ENCODE measurements at regions not wholly inside any gene's neighbourhood (a gene's known extent, or its start where the extent isn't known, plus 50 kb on each side); places are given as distances from the start of the nearest gene placed in this dataset.
"Not testable (repeated sequence)": the region's sequence is repeated elsewhere in the genome, so short reads cannot be mapped to it uniquely, and the experiment has no call there.

DNA sequence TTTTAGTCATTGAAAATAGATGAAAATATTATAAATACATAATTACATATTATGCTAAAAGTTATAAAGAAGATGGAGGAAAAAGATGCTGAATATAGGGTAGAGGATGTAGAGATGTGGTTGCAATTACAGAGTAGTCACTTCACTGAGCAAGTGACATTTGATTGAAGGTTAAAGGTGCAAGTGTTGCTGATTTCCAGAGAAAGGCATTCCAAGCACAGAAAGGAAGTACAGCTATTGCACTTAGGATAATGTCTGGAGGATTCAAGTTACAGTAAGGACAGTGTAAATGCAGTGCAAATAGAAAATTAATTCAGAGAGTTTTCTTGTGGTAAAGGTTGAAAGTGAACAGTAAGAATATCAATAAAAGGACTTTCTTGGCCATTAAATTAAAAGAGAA is 1721.8 kb downstream of the PCDH9 start:
- no peak for DNase-seq (ENCODE audit: low read depth, low spot score)
- no peaks in the 10 kb centered on the region for H3K27me3 ChIP-seq (ENCODE audit: insufficient read depth, insufficient read length)
- no peak overlapping the region for H3K9ac ChIP-seq (ENCODE audit: insufficient read length, low read depth)
- no peaks in the 10 kb centered on the region for H3K9me3 ChIP-seq (ENCODE audit: insufficient read depth, low read length)
- no peaks in the 10 kb centered on the region for H3K36me3 ChIP-seq (ENCODE audit: insufficient read depth, insufficient read length, low read length)
- no peaks in the 10 kb centered on the region for H3K4me1 ChIP-seq (ENCODE audit: insufficient read depth, insufficient read length)
- TF ChIP-seq SUZ12 (IDR thresholded peaks at IDR 0.05; ENCODE audit: extremely low read depth, insufficient read depth, insufficient read length), result no peak
- no peak for TF ChIP-seq YY1 (IDR thresholded peaks at IDR 0.05; ENCODE audit: insufficient read depth, insufficient read length)
- no peak for TF ChIP-seq ZNF274 (IDR thresholded peaks at IDR 0.05; ENCODE audit: low read depth, low read length)
- no peak overlapping the region for H3K4me3 ChIP-seq (ENCODE audit: insufficient read length, low read depth)

DNA sequence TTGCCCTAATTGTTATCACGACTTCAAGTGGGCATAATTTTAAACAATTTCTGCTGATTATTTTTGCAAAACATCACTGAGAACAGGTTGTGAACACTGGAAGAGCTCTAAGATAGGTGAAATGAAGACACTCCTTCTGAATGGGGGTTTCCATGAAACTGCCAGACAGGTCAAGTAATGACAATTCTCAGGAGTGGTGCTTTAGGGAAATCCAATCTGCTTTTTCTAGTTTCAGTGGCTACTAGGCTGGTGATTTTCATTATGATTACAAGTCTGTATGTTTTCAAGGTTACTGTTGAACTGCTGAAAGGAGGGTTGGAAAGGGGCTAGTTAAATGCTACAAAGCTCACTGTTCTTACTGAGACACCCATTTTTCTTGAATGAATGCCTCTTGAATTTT is 1724.2 kb downstream of the PCDH9 start:
- H3K27me3 ChIP-seq (ENCODE audit: insufficient read depth, insufficient read length), result no peaks in the 10 kb centered on the region
- H3K4me1 ChIP-seq (ENCODE audit: insufficient read depth, insufficient read length), result no peaks in the 10 kb centered on the region
- H3K9me3 ChIP-seq (ENCODE audit: insufficient read depth, low read length), result no peaks in the 10 kb centered on the region
- no peak for DNase-seq (ENCODE audit: low read depth, low spot score)
- no peak overlapping the region for H3K9ac ChIP-seq (ENCODE audit: insufficient read length, low read depth)
- no peaks in the 10 kb centered on the region for H3K36me3 ChIP-seq (ENCODE audit: insufficient read depth, insufficient read length, low read length)
- TF ChIP-seq SUZ12 (IDR thresholded peaks at IDR 0.05; ENCODE audit: extremely low read depth, insufficient read depth, insufficient read length), result no peak
- TF ChIP-seq YY1 (IDR thresholded peaks at IDR 0.05; ENCODE audit: insufficient read depth, insufficient read length), result no peak
- TF ChIP-seq ZNF274 (IDR thresholded peaks at IDR 0.05; ENCODE audit: low read depth, low read length), result no peak
- H3K4me3 ChIP-seq (ENCODE audit: insufficient read length, low read depth), result no peak overlapping the region

DNA sequence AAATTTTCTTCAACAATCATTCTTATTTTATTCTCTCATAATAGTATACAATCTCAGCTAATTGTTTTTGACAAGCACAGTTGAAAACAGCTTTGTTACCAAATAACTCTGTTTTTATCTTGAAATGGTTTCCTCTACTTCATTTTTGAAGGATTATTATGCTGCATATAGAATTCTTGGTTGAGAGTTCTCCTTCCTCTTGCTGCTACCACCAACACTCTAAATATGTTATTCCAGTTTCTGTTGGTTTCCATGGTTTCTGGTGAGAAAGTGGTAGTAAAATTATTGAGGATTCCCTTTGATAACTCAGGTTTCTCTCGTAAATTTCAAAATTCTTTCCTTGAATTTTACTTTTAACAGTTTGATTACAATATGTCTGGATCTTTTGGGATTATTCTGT is 1725.9 kb downstream of the PCDH9 start:
- H3K9ac ChIP-seq (ENCODE audit: insufficient read length, low read depth), result no peak overlapping the region
- no peaks in the 10 kb centered on the region for H3K9me3 ChIP-seq (ENCODE audit: insufficient read depth, low read length)
- TF ChIP-seq ZNF274 (IDR thresholded peaks at IDR 0.05; ENCODE audit: low read depth, low read length), result no peak
- TF ChIP-seq YY1 (IDR thresholded peaks at IDR 0.05; ENCODE audit: insufficient read depth, insufficient read length), result no peak
- TF ChIP-seq SUZ12 (IDR thresholded peaks at IDR 0.05; ENCODE audit: extremely low read depth, insufficient read depth, insufficient read length), result no peak
- DNase-seq (ENCODE audit: low read depth, low spot score), result no peak
- H3K4me3 ChIP-seq (ENCODE audit: insufficient read length, low read depth), result no peak overlapping the region
- H3K27me3 ChIP-seq (ENCODE audit: insufficient read depth, insufficient read length), result no peaks in the 10 kb centered on the region
- H3K36me3 ChIP-seq (ENCODE audit: insufficient read depth, insufficient read length, low read length), result no peaks in the 10 kb centered on the region
- no peaks in the 10 kb centered on the region for H3K4me1 ChIP-seq (ENCODE audit: insufficient read depth, insufficient read length)

DNA sequence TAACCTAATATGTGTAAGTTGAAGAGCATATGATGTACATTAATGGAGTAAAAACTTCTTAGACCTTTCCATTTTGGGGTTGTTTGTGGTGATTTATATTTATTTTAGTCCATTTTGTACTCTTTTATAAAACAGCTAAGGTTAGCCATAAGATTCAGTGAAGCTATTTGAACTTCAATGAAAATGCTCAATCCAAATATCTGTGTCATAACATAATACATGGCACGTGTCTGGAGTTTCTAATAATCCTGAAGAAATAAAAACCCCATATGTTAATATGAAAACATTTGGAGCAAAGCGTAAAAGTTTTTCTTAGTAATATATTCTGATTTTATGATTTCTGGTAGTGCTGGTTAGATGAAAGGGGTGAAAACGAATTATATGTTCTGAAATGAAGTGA is 1729.7 kb downstream of the PCDH9 start:
- DNase-seq (ENCODE audit: low read depth, low spot score), result no peak
- H3K9me3 ChIP-seq (ENCODE audit: insufficient read depth, low read length), result no peaks in the 10 kb centered on the region
- no peaks in the 10 kb centered on the region for H3K36me3 ChIP-seq (ENCODE audit: insufficient read depth, insufficient read length, low read length)
- no peak overlapping the region for H3K9ac ChIP-seq (ENCODE audit: insufficient read length, low read depth)
- no peaks in the 10 kb centered on the region for H3K27me3 ChIP-seq (ENCODE audit: insufficient read depth, insufficient read length)
- TF ChIP-seq ZNF274 (IDR thresholded peaks at IDR 0.05; ENCODE audit: low read depth, low read length), result no peak
- TF ChIP-seq YY1 (IDR thresholded peaks at IDR 0.05; ENCODE audit: insufficient read depth, insufficient read length), result no peak
- TF ChIP-seq SUZ12 (IDR thresholded peaks at IDR 0.05; ENCODE audit: extremely low read depth, insufficient read depth, insufficient read length), result no peak
- H3K4me1 ChIP-seq (ENCODE audit: insufficient read depth, insufficient read length), result no peaks in the 10 kb centered on the region
- no peak overlapping the region for H3K4me3 ChIP-seq (ENCODE audit: insufficient read length, low read depth)

DNA sequence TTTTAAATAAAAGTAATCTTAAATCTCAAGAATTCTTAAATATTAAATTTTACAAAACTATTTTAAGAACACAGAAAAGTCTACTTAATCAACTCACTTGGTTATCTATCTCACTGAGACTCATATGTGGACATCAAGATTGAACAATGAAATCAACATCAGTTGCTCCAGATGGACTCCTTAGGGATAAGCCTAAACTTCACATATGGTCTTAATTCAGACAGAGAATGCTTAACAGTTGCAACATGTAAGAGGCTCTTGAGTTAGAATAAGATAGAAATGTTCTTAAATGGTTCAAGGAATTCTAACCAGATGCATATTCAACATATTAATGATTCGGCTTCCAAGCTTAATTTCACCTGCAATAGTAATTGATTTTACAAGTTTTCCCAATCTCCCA is 1730.9 kb downstream of the PCDH9 start:
- Histone ChIP-seq H3K4me1 (ENCODE audit: insufficient read depth, insufficient read length) (no peaks in the 10 kb centered on the region), H3K4me3 (ENCODE audit: insufficient read length, low read depth) (no peak overlapping the region), H3K9ac (ENCODE audit: insufficient read length, low read depth) (no peak overlapping the region), H3K36me3 (ENCODE audit: insufficient read depth, insufficient read length, low read length) (no peaks in the 10 kb centered on the region), H3K27me3 (ENCODE audit: insufficient read depth, insufficient read length) (no peaks in the 10 kb centered on the region), H3K9me3 (ENCODE audit: insufficient read depth, low read length) (no peaks in the 10 kb centered on the region)
- TF ChIP-seq SUZ12 (IDR thresholded peaks at IDR 0.05; ENCODE audit: extremely low read depth, insufficient read depth, insufficient read length) (no peak), ZNF274 (IDR thresholded peaks at IDR 0.05; ENCODE audit: low read depth, low read length) (no peak), YY1 (IDR thresholded peaks at IDR 0.05; ENCODE audit: insufficient read depth, insufficient read length) (no peak)
- DNase-seq (ENCODE audit: low read depth, low spot score), result no peak

DNA sequence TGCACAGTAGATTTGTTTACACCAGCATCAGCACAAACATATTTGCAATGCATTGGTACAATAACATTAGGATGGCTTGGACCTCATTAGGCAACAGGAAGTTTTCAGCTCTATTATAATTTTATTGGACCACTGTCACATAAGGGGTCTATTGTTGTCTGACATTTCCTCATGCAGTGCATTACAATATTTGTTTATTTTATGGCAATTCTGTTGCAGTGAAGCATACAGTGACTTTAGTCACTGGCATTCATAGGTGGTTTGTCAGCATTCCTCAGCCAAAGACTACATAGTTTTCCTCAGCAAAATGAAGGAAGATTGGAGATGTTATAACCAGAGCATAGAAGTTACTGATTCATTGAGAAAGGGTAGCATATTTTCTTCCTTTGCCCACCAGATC is 1732.9 kb downstream of the PCDH9 start:
- no peak for DNase-seq (ENCODE audit: low read depth, low spot score)
- Histone ChIP-seq H3K9ac (ENCODE audit: insufficient read length, low read depth) (no peak overlapping the region), H3K9me3 (ENCODE audit: insufficient read depth, low read length) (no peaks in the 10 kb centered on the region), H3K36me3 (ENCODE audit: insufficient read depth, insufficient read length, low read length) (no peaks in the 10 kb centered on the region), H3K4me3 (ENCODE audit: insufficient read length, low read depth) (no peak overlapping the region), H3K27me3 (ENCODE audit: insufficient read depth, insufficient read length) (no peaks in the 10 kb centered on the region), H3K4me1 (ENCODE audit: insufficient read depth, insufficient read length) (no peaks in the 10 kb centered on the region)
- TF ChIP-seq ZNF274 (IDR thresholded peaks at IDR 0.05; ENCODE audit: low read depth, low read length), result no peak
- no peak for TF ChIP-seq SUZ12 (IDR thresholded peaks at IDR 0.05; ENCODE audit: extremely low read depth, insufficient read depth, insufficient read length)
- TF ChIP-seq YY1 (IDR thresholded peaks at IDR 0.05; ENCODE audit: insufficient read depth, insufficient read length), result no peak

DNA sequence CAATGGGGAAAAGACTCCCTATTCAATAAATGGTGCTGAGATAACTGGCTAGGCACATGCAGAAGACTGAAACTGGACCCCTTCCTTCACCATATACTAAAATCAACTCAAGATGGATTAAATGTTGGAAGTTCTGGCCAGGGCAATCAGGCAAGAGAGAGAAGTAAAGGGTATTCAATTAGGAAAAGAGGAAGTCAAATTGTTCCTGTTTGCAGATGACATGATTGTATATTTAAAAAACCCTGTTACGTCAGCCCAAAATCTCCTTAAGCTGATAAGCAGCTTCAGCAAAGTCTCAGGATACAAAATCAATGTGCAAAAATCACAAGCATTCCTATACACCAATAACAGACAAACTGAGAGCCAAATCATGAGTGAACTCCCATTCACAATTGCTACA is 1739.4 kb downstream of the PCDH9 start:
- H3K36me3 ChIP-seq (ENCODE audit: insufficient read depth, insufficient read length, low read length); H3K4me1 ChIP-seq (ENCODE audit: insufficient read depth, insufficient read length); H3K9me3 ChIP-seq (ENCODE audit: insufficient read depth, low read length); DNase-seq (ENCODE audit: low read depth, low spot score); H3K4me3 ChIP-seq (ENCODE audit: insufficient read length, low read depth); H3K9ac ChIP-seq (ENCODE audit: insufficient read length, low read depth); H3K27me3 ChIP-seq (ENCODE audit: insufficient read depth, insufficient read length): not testable (repeated sequence)

DNA sequence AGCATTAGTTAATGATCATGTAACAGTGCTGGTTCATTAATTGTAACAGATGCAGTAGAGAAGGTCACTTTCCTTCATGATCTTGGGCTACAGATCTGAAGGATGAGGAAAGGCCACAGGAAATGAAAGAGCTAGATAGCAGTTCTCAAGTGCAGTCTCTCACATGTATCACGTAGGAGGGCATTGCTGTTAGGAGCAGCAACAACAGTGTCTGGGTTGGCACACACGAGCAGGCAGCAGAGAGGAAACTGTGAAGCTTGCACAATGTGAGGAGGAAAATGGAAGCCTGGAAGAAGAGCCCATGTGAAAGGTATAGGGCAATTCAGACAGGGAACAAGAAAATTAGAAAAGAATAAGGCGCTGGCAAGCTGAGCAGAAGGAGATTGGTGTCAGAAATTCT is 1741.5 kb downstream of the PCDH9 start:
- TF ChIP-seq ZNF274 (IDR thresholded peaks at IDR 0.05; ENCODE audit: low read depth, low read length), result no peak
- TF ChIP-seq YY1 (IDR thresholded peaks at IDR 0.05; ENCODE audit: insufficient read depth, insufficient read length), result no peak
- no peak for TF ChIP-seq SUZ12 (IDR thresholded peaks at IDR 0.05; ENCODE audit: extremely low read depth, insufficient read depth, insufficient read length)
- no peaks in the 10 kb centered on the region for H3K9me3 ChIP-seq (ENCODE audit: insufficient read depth, low read length)
- H3K27me3 ChIP-seq (ENCODE audit: insufficient read depth, insufficient read length), result no peaks in the 10 kb centered on the region
- H3K36me3 ChIP-seq (ENCODE audit: insufficient read depth, insufficient read length, low read length), result no peaks in the 10 kb centered on the region
- H3K4me3 ChIP-seq (ENCODE audit: insufficient read length, low read depth), result no peak overlapping the region
- H3K9ac ChIP-seq (ENCODE audit: insufficient read length, low read depth), result no peak overlapping the region
- DNase-seq (ENCODE audit: low read depth, low spot score), result no peak
- H3K4me1 ChIP-seq (ENCODE audit: insufficient read depth, insufficient read length), result no peaks in the 10 kb centered on the region
